Activated gamma-delta T cell (primary cell): ENCODE measurements at regions not wholly inside any gene's neighbourhood (a gene's known extent, or its start where the extent isn't known, plus 50 kb on each side); places are given as distances from the start of the nearest gene placed in this dataset.

Source experiments
- DNase-seq: peaks from one replicate; lab custom pipeline; 2025; lab: John Stamatoyannopoulos, UW

GRCh38 chr18:22253676-22254075 lies 84.3 kb downstream of the GATA6 start:
- DNase-seq: no peak

DNA sequence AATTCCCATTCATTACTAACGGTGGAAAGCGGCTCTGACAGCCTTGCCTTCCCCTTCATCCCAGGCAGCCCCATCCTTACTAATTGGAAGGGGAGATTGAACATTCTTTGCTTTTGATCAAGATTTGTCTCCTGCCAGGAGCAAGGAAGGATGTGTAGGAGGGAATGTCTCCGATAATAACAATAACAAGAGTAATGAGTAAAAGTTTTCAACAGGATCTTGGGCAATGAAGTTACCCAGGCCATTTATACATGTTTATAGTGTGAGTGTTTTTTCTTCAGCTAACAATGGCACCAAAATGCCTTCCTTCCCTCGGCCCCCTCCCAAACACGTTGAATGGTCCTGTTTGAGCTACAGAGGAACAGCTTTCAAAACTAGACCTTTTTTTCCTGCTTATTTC lies 83.8 kb downstream of the GATA6 start:
- no peak for DNase-seq
